Kidney (tissue), 13 donors: ENCODE measurements at regions not wholly inside any gene's neighbourhood (a gene's known extent, or its start where the extent isn't known, plus 50 kb on each side); places are given as distances from the start of the nearest gene placed in this dataset.

Experiments
- DNase-seq, 5 donors: peaks; one replicate each; pipeline ENCODE4 v3.0.0-alpha.2; 2013 to 2020
- FAIRE-seq: peaks from 2 replicates; lab custom pipeline; 2012; peaks lifted over from hg19 to GRCh38; lab: Jason Lieb, UNC
- H3K27ac ChIP-seq, 2 donors: one replicate each; pipeline ENCODE4 v1.7.0; 2013; ENCODE audit warnings: low read depth in 2 of 2, low read length in 2 of 2, inconsistent platforms in 1 of 2
- H3K27me3 ChIP-seq: one replicate; pipeline ENCODE4 v1.7.1; 2013; ENCODE audit warnings: low read length, inconsistent platforms; ENCODE audit not compliant: control insufficient read depth, insufficient read depth
- H3K36me3 ChIP-seq, 3 donors: one replicate each; pipeline versions ENCODE4 v1.7.0 to v1.7.1; 2013; ENCODE audit warnings: low read length in 3 of 3, control low read depth in 1 of 3, inconsistent platforms in 1 of 3; ENCODE audit not compliant: insufficient read depth in 3 of 3, control insufficient read depth in 2 of 3
- H3K4me1 ChIP-seq, 3 donors: one replicate each; pipeline versions ENCODE4 v1.7.0 to v1.7.1; 2013; ENCODE audit warnings: low read length in 3 of 3, inconsistent platforms in 1 of 3, low read depth in 1 of 3; ENCODE audit not compliant: control insufficient read depth in 2 of 3, insufficient read depth in 2 of 3
- H3K4me3 ChIP-seq, 3 donors: one replicate each; pipeline versions ENCODE4 v1.7.0 to v1.8.1; 2013; ENCODE audit warnings: low read length in 3 of 3, control low read depth in 1 of 3, inconsistent platforms in 1 of 3
- H3K9ac ChIP-seq, 3 donors: one replicate each; pipeline versions ENCODE4 v1.7.0 to v1.7.1; 2013; ENCODE audit warnings: low read length in 3 of 3, control low read depth in 1 of 3, inconsistent platforms in 1 of 3
- H3K9me3 ChIP-seq, 3 donors: one replicate each; pipeline versions ENCODE4 v1.7.0 to v1.7.1; 2013; ENCODE audit warnings: low read length in 3 of 3, control low read depth in 1 of 3, inconsistent platforms in 1 of 3; ENCODE audit not compliant: control insufficient read depth in 2 of 3, insufficient read depth in 1 of 3
- CTCF ChIP-seq: IDR thresholded peaks from 3 replicates; pipeline ENCODE4 v1.5.1; 2012; ENCODE audit warnings: mild to moderate bottlenecking, moderate library complexity, borderline replicate concordance; ENCODE audit not compliant: insufficient read depth; ENCODE audit errors: extremely low read depth
- intact Hi-C: fragments of 100-400 bp; cut with DNase I; formaldehyde crosslinking; loops from one replicate; pipeline ENCODE4 v1.11.1; 2022
- donor health status: control.
- donor health status: control.
- donor health status: control.
- donor health status: control.
- donor health status: control.
- donor health status: DM: yes; HTN: yes; CAD: no.
- donor health status: Normal renal cell carcinoma (clear cell type).

DNA sequence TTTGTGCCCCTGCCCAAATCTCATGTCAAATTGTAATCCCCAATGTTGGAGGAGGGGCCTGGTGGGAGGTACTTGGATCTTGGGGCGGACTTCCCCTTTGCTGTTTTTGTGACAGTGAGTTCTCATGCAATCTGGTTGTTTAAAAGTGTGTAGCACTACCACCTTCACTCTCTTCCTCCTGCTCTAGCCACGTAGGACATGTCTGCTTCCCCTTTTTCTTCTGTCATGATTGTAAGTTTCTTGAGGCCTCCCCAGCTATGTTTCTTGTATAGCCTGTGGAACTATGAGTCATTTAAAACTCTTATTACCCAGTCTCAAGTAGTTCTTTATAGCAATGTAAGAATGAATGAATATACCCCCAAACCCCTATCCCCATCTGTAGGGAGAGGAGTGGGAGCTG lies 1013.7 kb upstream of the MAP3K7 start:
- no peaks in the 10 kb centered on the region for H3K27me3 ChIP-seq
- no peak overlapping the region for H3K9ac ChIP-seq
- H3K36me3 ChIP-seq, result no peaks in the 10 kb centered on the region
- DNase-seq (no peak), FAIRE-seq (no peak)
- H3K4me3 ChIP-seq, result no peak overlapping the region
- H3K27ac ChIP-seq, result no peak overlapping the region
- TF ChIP-seq CTCF, result no peak
- H3K9me3 ChIP-seq, result no peaks in the 10 kb centered on the region
- no peaks in the 10 kb centered on the region for H3K4me1 ChIP-seq
- intact Hi-C loops, result no loop called here

DNA sequence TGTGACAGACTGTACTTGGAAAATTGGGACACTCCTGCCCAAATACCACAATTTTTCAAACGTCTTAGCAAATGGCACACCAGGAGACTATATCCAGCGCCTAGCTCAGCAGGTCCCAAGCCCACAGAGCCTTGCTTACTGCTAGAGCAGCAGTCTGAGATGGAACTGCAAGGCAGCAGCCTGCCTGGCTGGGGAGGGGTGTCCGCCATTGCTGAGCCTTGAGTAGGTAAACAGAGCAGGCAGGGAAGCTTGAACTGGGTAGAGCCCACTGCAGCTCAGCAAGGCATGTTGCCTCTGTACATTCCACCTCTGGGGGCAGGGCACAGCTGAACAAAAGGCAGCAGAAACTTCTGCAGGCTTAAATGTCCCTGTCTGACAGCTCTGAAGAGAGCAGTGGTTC lies 1003.3 kb upstream of the MAP3K7 start:
- DNase-seq (peak in 1 of 5 donors; percentile 45), FAIRE-seq (no peak)
- intact Hi-C loops, result no loop called here
- no peak for TF ChIP-seq CTCF
- Histone ChIP-seq H3K4me3 (no peak overlapping the region), H3K27ac (no peak overlapping the region), H3K4me1 (no peaks in the 10 kb centered on the region), H3K9ac (no peak overlapping the region), H3K36me3 (no peaks in the 10 kb centered on the region), H3K9me3 (peaks cover 0 to 4% (median 0%) of the 10 kb centered on the region in 3 donors), H3K27me3 (no peaks in the 10 kb centered on the region)

- H3K9ac ChIP-seq, result no peak overlapping the region
- no peak overlapping the region for H3K27ac ChIP-seq
- FAIRE-seq (no peak), DNase-seq (no peak)
- H3K27me3 ChIP-seq, result no peaks in the 10 kb centered on the region
- H3K4me3 ChIP-seq, result no peak overlapping the region
- TF ChIP-seq CTCF, result no peak
- H3K4me1 ChIP-seq, result no peaks in the 10 kb centered on the region
- H3K36me3 ChIP-seq, result no peaks in the 10 kb centered on the region
- H3K9me3 ChIP-seq, result no peaks in the 10 kb centered on the region
- intact Hi-C loops, result no loop called here
These were observed 993.8 kb upstream of the MAP3K7 start for GRCh38 chr6:91580635-91581034.

GRCh38 chr6:91575032-91575431 lies 988.2 kb upstream of the MAP3K7 start:
- H3K36me3 ChIP-seq, result no peaks in the 10 kb centered on the region
- FAIRE-seq, result no peak
- intact Hi-C loops, result no loop called here
- no peak overlapping the region for H3K9ac ChIP-seq
- no peaks in the 10 kb centered on the region for H3K4me1 ChIP-seq
- TF ChIP-seq CTCF, result no peak
- H3K4me3 ChIP-seq, result no peak overlapping the region
- DNase-seq, result peak in 1 of 5 donors; percentile 5
- H3K9me3 ChIP-seq, result no peaks in the 10 kb centered on the region
- no peak overlapping the region for H3K27ac ChIP-seq
- H3K27me3 ChIP-seq, result no peaks in the 10 kb centered on the region
